Upper lobe of right lung (tissue), 1 donor: ENCODE measurements at regions not wholly inside any gene's neighbourhood (a gene's known extent, or its start where the extent isn't known, plus 50 kb on each side); places are given as distances from the start of the nearest gene placed in this dataset.

Source experiments
- ATAC-seq: fragments of 200-7000 bp; cut with Tn5 transposase; one replicate; pipeline ENCODE4 v1.9.1; 2020; ENCODE audit warnings: mild to moderate bottlenecking, moderate library complexity
- DNase-seq: peaks from one replicate; pipeline ENCODE4 v3.0.0-alpha.2; 2020
- H3K27ac ChIP-seq: fragments of 200-600 bp; one replicate; pipeline ENCODE4 v1.8.0; 2022
- H3K27me3 ChIP-seq: fragments of 200-600 bp; one replicate; pipeline ENCODE4 v1.8.0; 2022; ENCODE audit warnings: mild to moderate bottlenecking
- H3K36me3 ChIP-seq: fragments of 200-600 bp; one replicate; pipeline ENCODE4 v1.8.0; 2022
- H3K4me1 ChIP-seq: fragments of 200-600 bp; one replicate; pipeline ENCODE4 v1.8.0; 2022
- H3K4me3 ChIP-seq: fragments of 200-600 bp; one replicate; pipeline ENCODE4 v1.8.0; 2022; ENCODE audit warnings: mild to moderate bottlenecking
- H3K9me3 ChIP-seq: fragments of 200-600 bp; one replicate; pipeline ENCODE4 v1.8.0; 2022
- intact Hi-C: fragments of 100-400 bp; cut with DNase I; formaldehyde crosslinking; loops from one replicate; pipeline ENCODE4 v1.11.0; 2022
- TF ChIP-seq, protein P1 (sequence below): fragments of 200-600 bp; IDR thresholded peaks from one replicate; pipeline ENCODE4 v1.8.0; 2022; ENCODE audit warnings: antibody characterized with exemption
- donor health status: DM: no; HTN: yes; CAD: no; lungs with severe emphysema.

DNA sequence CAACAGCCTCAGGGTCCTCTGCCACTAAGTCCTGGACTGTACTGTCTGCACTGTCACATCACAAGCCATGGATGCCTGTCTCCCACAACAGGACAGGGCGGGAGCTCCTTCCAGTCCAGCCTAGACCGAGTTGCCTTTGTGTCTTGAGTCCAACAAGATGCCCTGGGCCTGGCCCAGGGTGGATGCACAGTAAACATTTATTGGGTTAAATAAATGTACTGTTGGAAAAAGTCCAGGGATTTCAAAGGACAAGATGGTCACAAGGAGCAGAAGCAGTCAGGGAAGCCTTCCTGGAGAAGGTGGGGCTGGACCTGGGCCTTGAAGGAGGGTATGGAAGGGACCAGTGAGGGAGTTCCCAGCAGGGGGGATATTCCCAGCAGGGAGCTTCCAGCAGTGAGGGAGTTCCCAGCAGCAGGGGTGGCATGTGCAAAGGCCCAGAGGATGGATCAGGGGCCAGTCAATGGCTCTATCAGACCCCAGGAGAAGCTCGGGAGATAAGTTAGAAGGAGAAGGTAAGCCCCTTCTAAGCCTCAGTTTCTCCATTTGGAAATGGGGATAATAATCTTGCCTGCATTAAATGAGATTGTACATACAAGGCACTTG is 72.7 kb upstream of the NEURL1B start:
- Histone ChIP-seq H3K4me3 (no peak overlapping the region), H3K9me3 (no peaks in the 10 kb centered on the region), H3K27me3 (no peaks in the 10 kb centered on the region), H3K36me3 (no peaks in the 10 kb centered on the region), H3K4me1 (peaks cover 6% of the 10 kb centered on the region), H3K27ac (no peak overlapping the region)
- DNase-seq (no peak), ATAC-seq (no peak)
- intact Hi-C loops: no loop called here
- TF ChIP-seq, protein P1, sequence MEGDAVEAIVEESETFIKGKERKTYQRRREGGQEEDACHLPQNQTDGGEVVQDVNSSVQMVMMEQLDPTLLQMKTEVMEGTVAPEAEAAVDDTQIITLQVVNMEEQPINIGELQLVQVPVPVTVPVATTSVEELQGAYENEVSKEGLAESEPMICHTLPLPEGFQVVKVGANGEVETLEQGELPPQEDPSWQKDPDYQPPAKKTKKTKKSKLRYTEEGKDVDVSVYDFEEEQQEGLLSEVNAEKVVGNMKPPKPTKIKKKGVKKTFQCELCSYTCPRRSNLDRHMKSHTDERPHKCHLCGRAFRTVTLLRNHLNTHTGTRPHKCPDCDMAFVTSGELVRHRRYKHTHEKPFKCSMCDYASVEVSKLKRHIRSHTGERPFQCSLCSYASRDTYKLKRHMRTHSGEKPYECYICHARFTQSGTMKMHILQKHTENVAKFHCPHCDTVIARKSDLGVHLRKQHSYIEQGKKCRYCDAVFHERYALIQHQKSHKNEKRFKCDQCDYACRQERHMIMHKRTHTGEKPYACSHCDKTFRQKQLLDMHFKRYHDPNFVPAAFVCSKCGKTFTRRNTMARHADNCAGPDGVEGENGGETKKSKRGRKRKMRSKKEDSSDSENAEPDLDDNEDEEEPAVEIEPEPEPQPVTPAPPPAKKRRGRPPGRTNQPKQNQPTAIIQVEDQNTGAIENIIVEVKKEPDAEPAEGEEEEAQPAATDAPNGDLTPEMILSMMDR: no peak

DNA sequence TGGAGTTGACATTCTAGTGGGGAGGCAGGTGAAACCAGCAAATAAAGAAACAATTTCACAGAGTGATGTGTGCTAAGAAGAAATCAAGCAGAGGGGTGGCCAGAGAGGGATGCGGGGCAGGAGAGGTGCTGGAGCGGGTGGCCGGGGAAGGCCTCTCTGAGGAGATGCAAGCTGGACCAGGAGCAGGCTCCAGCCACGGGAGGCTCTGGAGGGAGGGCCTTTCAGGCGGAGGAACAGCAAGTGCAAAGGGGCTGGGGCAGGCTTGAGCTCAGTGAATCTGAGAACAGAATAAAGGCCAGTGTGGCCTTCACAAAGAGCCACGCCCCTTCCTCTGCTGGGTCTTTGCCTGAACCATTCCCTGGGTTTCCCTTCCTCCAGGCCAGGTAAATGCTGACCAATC is 73.2 kb upstream of the NEURL1B start:
- Histone ChIP-seq H3K4me1 (peaks cover 6% of the 10 kb centered on the region), H3K9me3 (no peaks in the 10 kb centered on the region), H3K27ac (no peak overlapping the region), H3K27me3 (no peaks in the 10 kb centered on the region), H3K36me3 (no peaks in the 10 kb centered on the region), H3K4me3 (no peak overlapping the region)
- TF ChIP-seq, protein P1: no peak
- DNase-seq (no peak), ATAC-seq (no peak)
- intact Hi-C loops: no loop called here

DNA sequence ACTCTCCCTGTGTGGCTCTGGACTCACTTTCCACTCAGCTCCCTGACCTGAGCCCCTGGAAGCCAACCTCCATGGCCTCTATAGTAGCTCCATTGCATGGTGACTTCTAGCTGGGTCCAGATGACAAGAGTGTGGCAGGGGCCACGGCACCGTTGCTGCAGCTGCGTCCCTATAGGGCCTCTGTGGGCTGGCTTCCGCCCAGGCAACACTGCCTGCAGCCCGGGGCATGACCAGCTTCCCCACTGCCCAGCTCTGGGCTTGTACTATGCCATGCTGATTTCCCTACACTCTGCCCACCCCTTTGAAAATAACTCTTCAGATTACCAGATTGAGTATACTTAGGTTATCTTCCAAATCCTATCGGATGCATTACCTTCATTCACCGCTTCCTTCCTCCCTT is 73.8 kb upstream of the NEURL1B start:
- no peaks in the 10 kb centered on the region for H3K9me3 ChIP-seq
- no peaks in the 10 kb centered on the region for H3K27me3 ChIP-seq
- H3K4me3 ChIP-seq: no peak overlapping the region
- TF ChIP-seq, protein P1: no peak
- peaks cover 6% of the 10 kb centered on the region for H3K4me1 ChIP-seq
- no peaks in the 10 kb centered on the region for H3K36me3 ChIP-seq
- intact Hi-C loops: no loop called here
- DNase-seq (no peak), ATAC-seq (no peak)
- H3K27ac ChIP-seq: no peak overlapping the region

DNA sequence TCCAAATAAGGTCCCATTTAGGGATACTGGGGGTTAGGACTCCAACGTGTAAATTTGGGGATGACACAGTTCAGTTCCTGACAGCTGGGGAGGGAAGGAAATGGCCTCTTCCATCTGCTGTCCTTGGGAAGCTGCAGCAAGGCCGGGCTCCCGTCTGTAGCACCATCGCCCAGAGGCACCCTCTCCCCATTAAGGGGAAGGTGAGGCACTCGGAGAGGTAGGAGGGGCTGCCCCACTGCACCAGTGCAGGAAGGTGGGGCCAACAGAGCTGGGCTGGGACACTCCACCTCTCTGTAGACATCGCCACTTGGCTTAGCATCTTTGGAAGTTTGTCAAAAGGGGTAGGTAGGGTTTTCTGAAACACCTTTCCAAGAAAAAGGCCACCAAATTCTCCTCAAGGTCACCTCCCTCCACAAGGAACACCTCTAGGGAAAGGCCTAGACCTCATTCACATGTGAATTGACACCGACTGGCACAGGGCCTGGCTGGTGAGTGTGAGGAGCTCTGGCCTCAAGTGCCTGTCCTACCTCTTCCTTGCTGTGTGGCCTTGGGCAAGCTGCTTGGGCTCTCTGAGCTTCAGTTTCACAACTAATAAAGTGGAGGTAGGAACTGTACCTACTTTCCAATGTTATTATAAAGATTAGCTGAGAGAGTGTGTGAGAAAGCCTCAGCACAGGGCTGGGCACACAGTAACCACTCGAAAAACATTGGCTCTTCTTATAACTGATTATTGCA is 75.0 kb upstream of the NEURL1B start:
- Histone ChIP-seq H3K4me3 (no peak overlapping the region), H3K27ac (no peak overlapping the region), H3K27me3 (no peaks in the 10 kb centered on the region), H3K36me3 (no peaks in the 10 kb centered on the region), H3K9me3 (no peaks in the 10 kb centered on the region), H3K4me1 (peaks cover 6% of the 10 kb centered on the region)
- no peak for DNase-seq
- ATAC-seq: no peak
- intact Hi-C loops: no loop called here
- TF ChIP-seq, protein P1: no peak

DNA sequence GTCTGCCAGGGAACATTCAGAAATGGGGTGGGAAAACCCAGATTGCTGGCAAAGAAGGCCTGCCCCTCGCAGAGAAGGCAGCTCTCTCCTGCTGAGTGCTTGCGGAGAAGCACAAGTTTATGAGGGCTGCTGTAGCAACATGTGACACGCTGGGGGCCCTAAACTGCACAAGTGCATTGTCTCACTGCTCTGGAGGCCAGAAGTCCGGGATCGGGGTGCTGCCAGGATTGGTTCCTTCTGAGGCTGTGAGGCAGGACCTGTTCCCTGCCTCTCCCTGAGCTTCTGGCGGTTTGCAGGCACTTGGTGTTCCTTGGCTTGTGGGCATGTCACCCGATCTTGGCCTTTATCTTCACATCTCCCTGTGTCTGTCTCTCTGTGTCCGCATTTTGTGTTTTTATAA is 75.6 kb upstream of the NEURL1B start:
- peaks cover 6% of the 10 kb centered on the region for H3K4me1 ChIP-seq
- H3K36me3 ChIP-seq: no peaks in the 10 kb centered on the region
- no peaks in the 10 kb centered on the region for H3K9me3 ChIP-seq
- intact Hi-C loops: no loop called here
- no peak overlapping the region for H3K4me3 ChIP-seq
- ATAC-seq (no peak), DNase-seq (no peak)
- no peaks in the 10 kb centered on the region for H3K27me3 ChIP-seq
- no peak overlapping the region for H3K27ac ChIP-seq
- TF ChIP-seq, protein P1: no peak
